CMK (cell line): ENCODE measurements at regions not wholly inside any gene's neighbourhood (a gene's known extent, or its start where the extent isn't known, plus 50 kb on each side); places are given as distances from the start of the nearest gene placed in this dataset.

ENCODE experiments used
- DNase-seq: peaks from one replicate; pipeline ENCODE4 v3.0.0-alpha.2; 2010; ENCODE audit warnings: low read depth

DNA sequence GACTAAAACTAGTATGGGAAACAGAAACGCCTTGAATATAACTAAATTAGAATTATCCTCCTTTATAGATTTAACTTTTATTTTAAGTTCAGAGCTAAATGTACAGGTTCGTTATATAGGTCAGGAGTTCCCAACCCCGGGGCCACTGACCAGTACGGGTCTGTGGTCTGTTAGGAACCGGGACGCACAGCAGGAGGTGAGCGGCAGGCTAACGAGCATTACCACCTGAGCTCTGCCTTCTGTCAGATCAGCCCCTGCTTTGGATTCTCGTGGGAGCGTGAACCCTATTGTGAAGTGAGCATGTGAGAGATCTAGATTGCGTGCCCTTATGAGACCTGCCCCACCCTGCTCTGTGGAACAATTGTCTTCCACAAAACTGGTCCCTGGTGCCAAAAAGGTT, 51.0 kb downstream of the FAT4 start:
- no peak for DNase-seq

DNA sequence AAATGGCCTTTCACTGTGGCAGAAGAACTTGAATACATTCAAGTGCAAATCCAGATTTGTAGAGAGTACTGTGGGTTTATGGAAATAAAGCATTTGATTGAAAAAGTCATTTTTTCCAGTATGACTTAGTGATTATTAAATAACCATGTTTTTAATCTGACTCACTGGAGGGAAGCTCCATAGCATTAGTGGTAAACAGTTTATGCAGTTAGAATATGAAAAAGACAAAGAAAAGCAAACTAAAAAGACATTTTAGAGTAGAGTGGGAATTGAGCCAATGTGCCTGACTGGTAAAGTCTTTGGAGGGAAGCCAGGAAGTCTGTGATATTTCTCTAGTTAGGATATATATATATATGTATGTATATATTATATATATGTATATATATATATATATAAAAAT, 53.4 kb downstream of the FAT4 start:
- DNase-seq, result no peak

DNA sequence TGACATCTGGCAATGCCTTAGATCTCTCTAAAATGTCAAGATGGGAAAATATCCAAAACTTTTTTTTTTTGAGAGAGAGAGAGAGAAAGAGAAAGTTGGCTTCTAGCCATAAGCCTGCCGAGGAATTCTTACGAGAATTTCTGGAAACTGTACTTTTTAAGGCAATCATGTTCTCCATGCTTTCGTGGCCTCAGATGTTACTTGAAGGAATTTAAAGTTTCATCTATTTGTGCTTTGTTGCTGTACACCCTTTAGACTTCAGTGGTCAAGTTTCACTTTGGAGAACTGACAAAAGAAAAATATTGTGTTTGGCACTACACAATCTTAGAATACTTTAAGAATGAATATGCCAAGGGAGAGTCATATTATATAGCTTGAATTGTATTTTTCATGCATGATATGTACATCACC, 53.9 kb downstream of the FAT4 start:
- DNase-seq, result no peak

DNA sequence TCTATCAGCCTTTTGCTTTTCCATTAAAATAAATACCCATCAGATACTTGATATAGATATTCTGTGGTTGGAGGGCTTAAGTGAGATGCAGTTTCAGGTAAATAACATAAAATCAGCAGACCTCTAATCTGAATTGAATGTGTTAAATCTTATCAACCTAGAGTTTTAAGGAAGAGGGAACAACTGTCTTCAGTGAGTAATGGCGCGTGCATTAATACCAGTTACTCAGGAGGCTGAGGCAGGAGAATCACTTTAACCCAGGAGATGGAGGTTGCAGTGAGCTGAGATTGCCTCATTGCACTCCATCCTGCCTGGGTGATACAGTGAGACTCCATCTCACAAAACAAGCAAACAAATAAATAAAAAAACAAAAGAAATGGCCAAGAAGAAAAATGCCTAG, 54.3 kb downstream of the FAT4 start:
- DNase-seq, result no peak

DNA sequence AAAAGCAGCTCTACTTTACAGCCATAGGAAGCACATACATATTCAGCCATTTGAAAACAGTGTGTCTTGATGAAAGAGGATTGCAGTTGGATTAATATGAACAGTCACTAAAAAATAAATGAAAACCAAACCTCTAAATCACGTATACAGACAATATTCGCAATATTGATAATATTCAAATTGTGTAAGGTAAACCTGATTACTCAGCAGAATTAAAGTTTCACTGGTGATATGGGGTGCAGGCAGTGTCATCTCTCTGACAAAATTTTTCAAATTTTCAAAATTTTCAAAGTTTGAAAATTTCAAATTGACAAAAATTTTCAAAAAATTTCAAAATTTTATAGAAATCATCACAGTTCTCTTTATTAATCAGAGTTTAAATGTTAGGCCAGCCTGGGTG, 55.7 kb downstream of the FAT4 start:
- no peak for DNase-seq

DNA sequence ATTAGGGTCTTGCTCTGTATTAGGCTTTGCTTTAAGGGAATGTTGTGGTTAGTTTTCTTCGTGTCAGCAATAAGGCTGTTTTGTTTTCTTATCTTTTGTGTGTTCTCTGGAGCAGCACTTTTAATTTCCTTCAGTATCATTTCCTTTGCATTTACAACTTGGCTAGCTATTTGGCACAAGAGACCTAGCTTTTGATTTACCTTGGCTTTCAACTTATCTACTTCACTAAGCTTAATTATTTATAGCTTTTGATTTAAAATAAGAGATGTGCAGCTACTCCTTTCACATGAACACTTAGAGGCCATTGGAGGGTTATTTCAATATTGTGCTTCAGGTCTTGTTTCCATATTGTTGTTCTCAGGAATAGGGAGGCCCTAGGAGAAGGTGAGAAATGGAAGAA, 68.2 kb downstream of the FAT4 start:
- no peak for DNase-seq

DNA sequence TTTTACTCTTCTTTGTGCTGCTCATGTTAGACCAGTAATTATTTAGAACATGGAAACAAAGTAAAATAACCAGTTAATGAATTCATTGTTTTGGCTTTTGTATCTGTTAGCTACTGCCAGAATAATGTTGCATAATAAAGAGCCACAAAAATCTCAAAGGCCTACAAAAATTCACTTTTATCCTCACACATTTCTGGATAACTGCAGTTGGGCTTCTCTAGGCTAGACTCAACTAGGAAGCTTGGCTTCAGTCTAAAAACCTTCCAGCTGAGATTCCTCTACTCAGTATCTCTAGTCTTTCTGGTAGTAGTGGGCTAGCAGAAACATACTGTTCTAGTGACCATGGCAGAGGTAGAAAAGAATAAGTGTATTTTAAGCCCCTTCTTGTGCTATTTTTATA, 73.0 kb downstream of the FAT4 start:
- no peak for DNase-seq

DNA sequence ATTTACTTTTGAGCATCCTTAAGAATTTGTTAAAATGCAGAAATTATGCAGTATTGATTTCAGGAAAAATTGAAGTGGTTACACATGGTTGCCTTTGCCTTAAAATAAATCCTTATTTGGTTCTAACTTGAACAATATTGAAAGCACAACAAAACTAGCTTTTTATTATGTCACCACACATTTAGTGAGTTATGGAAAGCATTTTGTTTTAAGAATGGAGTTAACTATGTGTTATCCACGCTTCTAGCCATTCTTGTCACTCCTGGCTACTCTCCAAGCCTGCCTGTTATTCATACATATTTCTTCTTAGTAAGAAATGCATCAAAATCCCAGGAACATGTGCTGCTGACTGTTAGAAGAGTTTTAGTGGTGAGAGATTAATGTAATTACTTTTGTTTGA, 73.9 kb downstream of the FAT4 start:
- DNase-seq, result no peak

DNA sequence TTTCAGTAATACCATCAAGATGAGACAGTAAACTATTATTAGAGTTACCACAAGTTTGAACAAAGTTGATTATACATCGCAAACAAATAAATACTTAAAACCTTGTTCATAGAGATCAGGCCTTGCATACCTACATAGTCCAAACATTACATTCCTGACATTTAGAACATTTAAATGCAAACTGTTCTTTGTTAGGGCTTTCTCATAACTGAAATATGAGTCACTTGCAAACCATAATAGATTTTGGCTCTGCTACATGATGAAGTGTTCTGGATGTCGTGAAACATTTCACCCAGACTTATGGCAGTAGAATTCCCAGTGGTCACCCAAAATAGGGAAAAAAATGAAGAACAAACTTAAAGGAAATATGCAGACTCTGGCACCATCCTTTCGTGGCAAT, 75.0 kb downstream of the FAT4 start:
- no peak for DNase-seq

DNA sequence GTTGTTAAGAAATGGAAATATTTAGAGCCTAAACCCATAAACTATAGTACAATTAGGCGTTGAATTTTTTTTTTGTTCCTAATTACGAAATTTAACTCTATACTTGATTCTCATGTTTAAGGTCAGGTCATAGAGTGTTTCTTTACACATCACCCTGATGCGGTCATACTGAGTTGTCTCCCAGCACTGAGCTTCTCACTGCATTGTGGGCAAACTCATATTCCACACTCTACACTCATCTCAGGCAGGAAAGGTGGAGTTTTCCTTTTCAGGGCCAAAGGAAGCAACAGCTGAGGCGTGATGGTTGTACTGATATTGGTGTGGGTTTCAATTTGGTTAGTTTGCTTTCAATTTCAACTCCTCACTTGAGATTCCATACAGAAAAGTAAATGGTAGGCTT, 75.4 kb downstream of the FAT4 start:
- no peak for DNase-seq

DNA sequence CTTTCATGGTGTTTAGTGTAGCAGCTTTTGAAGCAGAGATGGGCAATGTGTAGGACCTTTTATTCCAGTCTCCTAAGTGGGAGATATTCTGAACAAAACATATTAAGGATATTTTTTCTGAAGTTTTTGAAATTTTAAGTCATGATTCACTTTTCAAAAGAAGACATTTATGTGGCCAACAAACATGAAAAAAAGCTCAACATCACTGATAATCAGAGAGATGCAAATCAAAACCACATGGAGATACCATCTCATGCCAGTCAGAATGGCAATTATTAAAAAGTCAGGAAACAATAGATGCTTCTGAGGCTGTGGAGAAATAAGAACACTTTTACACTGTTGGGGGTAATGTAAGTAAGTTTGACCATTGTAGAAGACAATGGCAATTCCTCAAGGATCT, 76.0 kb downstream of the FAT4 start:
- no peak for DNase-seq

DNA sequence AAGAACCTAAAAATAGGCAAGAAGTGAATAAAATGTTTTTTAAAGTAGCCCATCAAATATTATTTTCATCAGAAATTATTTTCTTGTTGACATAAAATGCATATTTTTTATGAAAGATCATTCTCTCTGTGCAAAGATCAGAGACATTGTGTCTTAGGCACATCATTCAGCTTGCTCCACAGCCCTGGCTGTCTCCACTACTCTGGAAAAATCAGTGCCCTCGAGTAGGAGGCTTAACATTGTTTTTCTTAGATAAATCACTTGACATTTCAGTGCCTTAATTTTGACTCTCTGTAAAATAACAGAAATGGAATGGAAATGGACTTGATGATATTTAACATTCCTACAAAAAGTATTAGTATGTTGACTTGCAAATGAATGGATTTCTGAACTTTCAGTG, 77.9 kb downstream of the FAT4 start:
- no peak for DNase-seq

DNA sequence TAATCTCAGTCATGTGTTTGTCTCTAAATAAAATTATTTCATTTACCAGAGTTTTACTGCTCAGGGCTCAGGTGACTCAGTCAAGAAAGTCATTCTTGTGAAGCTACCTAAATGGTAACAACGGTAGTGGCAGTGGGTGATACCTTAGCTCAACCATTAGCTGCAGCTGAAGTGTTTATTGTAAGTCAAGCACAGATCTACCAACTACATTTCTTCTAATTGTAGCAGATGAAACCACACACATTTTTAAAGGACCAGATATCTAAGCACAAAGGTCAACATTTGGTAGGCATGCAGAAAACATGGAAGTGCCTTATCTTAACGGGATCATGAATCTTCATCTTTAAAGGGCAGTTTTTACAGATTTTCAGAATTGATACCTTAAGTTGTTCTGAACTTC, 79.1 kb downstream of the FAT4 start:
- DNase-seq, result no peak

DNA sequence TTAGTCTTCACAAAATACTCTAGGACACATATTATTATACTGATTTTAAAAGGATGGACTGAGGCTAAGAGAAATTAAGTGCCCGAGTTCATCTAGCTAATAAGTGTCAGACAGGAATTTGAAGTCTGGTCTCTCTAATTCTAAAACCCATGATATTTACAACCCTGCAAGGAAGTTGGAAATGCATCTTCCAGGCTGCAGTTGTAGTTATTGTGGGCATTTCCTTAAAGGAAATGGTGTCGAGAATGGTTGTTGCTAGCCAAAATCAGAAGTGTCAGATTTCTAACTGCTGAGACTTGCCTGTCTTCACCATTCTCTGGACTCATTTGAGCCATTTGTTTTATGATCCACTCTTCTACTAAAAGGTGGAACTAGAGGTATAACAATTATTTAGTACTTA, 82.5 kb downstream of the FAT4 start:
- no peak for DNase-seq

DNA sequence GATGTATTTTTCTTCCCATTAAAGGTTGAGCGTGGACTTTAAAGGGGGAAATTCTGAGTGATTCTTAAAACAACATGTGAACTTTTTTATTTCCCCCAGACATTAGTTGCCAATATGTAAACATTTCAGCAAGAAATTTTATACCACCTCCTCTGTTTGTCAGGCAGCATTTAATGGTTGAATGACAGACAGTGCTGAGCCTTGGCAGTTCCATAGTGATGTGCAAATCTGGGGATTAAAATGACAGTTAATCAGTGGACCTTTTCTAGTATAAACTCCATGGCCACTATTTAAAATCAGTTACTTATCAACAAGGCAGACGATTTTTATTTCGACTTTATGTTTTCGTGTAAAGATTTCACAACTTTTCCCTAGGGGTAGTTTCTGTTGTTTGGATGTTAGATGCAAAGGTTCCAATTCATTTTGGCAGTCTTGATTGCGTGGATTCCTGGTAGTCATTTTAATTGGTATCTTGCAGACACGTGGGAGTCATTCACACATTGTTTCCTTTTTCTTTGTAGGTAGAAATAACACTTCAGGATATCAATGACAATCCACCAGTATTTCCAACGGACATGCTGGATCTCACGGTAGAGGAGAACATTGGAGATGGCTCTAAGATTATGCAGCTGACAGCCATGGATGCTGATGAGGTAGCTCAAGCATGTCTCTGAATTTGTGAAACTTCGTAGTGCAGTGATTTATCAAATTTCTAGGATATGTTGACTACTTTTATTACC, 83.7 kb downstream of the FAT4 start:
- no peak for DNase-seq

DNA sequence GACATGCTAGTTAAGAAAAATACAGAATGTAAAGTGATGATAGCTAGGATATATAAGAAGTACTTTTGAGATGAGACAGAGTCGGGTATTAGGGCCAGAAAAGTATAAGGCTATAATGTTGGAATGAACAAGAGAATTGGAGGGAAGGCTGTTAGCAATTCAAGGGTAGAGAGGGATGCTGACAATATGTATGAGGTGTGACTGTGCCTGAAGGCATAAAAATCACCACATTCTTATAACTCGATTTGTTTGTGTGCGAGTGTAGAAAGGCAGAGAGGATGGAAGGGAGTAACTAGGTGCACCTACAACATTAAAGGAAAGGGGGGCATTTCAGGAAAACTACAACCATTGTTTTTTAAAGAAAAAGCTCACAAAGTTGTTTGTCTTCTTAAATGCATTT, 86.0 kb downstream of the FAT4 start:
- no peak for DNase-seq

DNA sequence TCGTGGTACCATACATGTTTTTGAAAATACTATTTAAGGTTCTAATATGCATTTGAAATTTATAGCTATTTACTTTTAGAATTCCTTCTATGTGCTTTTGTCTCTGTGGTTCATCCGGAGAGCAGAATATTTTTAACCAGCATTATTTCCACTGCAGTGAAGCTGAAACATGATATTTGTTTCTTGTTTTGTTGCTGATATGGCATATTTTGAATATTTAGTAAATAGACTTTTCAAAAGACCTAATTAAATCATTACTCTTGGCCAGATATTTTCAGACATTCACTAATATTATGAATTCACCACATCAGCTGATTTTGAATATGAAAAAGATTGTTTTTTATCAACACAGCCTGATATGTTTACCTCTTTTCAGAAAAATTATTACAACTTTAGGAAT, 87.0 kb downstream of the FAT4 start:
- no peak for DNase-seq

DNA sequence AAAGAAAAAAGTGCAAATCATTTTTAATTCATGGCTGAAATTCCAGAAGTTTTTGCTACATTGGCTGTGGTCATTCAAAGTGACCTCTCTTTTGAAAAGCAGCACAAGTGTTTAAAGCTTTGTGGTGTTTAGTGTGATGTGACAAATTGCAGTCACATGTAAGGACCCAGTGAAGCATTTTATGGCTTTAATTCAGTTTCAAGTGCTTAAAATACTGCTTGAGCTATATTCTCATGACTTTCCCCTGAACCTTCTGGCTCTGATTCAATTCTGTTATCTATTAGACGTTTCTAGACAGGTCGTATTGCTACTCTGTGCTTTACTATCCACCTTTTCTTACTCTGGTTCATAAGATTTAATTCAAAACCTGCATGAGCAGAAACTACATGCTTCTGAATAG, 105.8 kb downstream of the FAT4 start:
- no peak for DNase-seq

DNA sequence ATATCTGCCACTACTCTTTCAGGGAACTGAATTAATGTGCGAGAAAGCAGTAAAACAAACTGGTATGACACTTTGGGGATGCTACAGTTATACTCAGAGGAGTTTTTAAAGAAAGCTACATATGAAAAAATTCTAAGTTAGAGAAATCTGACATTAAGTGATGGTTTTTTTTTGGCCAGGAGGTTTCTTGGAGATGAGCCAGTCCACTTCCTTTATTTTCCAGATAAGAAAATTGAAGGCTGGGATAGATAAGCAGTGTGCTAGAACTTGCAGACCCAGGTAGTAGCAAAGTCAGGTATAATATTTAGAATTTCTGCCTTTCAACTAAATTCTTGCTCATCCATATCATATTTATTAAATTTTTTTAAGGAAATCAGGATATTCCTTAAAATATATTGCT, 106.8 kb downstream of the FAT4 start:
- no peak for DNase-seq

DNA sequence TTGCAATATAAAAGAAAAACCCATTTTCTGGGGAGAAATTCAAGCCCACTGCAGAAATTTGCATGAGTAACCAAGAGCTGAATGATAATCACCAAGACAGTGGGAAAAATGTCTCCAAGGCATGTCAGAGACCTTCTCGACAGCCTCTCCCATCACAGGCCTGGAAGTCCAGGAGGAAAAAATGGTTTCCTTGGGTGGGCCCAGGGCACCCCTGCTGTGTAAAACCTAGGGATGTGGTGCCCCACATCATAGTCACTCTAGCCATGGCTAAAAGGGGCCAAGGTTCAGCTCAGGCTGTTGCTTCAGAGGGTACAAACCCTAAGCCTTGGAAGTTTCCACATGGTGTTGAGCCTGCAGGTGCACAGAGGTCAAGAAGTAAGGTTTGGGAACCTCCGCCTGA, 108.4 kb downstream of the FAT4 start:
- DNase-seq, result no peak

DNA sequence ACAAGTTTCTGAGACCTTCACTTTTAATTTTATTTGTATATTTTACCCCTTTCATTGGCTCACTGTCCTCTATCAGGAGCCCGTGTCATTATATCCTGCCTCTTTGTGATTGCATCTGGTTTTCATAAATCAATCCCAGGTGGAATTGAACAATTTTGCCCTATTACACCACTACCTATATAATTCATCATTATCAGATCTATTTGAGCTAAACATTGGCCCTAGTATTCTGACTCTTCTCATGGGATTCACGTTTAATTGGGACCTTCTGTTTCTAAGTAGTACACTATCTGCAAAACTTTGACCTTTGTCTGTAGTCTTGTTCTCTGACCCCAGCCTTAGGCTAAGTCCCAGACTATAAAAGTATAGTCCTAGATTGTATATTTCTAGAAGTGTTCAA, 114.1 kb downstream of the FAT4 start:
- no peak for DNase-seq

DNA sequence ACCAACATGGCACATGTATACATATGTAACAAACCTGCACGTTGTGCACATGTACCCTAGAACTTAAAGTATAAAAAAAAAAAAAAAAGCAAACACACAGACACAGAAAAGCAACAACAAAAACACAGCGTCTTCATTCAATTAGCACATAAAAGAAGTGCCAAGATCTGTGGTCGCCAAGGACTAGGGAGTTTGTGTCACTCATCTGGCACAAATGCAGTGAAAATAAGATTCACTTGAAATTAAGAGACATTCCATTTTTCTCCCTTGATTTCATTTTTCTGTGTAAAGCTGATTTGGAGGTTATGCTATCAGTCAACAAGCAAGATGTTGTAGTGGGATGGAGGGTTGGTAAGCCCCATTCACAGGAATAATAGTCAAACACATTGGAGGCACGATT, 115.3 kb downstream of the FAT4 start:
- no peak for DNase-seq

DNA sequence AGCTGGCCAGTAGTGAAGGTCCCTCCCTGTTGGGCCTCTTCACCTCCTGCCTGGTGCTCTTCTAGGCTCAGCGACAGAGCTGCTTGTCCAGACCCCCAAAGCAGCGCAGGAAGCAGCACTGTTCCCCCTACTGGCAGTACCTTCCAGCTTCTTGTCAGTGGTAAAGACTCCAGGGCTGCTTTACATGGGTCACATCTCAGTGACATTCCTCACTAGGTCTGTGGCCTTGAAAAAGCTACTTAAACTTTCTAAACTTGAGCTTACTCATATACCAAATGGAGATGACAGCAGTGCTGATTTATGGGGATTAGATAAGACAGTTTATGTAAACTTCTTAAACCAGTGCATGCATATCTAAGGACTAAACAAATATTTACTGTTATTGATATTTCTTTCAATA, 117.3 kb downstream of the FAT4 start:
- no peak for DNase-seq

DNA sequence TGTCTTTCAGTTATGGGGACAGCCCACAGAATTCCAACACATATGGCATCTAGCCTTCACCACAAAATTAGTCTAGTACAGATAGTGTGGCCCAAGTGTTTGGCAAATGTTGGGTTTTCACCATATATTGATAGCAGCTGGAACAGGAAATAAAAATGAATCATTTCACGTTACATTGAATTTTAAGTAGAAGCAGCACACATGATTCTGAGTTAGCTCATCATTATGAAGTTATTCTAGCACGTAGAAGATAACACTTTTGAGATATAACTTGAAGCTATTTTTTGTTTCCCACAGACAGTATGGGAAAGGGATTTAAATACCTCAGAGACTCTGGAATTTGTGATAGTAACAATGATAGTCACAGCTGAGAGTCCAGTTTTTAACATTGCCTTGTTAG, 118.7 kb downstream of the FAT4 start:
- DNase-seq, result no peak

DNA sequence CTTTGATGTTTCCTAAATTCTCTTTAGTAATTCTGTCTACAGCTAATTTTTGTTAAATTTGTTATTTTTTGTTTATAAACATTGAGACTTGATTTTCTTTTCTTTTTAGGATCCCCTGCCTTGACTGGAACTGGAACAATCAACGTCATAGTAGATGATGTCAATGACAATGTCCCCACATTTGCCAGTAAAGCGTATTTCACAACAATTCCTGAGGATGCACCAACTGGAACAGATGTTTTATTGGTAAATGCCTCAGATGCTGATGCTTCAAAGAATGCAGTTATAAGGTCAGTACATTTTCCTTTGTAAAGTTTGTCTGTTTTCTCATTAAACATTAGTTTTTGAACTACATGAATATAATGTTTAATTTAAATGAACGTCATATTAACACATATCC, 119.4 kb downstream of the FAT4 start:
- no peak for DNase-seq
